ENCODE measurements at regions not wholly inside any gene's neighbourhood (a gene's known extent, or its start where the extent isn't known, plus 50 kb on each side); places are given as distances from the start of the nearest gene placed in this dataset.

DNA sequence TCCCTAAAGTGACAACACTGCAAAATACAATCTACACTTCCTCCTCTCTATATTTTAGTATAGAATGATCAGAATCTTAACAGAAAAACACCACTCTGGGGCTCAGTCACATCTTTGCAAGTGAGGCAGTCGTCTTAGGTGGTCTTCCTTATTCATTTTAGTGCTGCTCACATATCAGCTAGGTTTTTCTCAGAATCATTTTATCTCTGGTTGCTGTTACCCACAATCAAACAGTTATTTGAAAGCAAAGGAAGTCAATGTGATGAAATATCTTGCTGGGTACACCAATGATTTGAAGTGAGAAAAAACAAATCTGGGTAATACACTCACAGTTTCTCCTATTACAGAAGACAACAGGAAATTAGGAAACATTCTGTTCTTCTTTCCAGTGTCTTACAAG lies 275.2 kb downstream of the DSEL start:
- DNase-seq (ENCODE audit: low read depth in 2 of 2, low spot score in 1 of 2), result no peak

DNA sequence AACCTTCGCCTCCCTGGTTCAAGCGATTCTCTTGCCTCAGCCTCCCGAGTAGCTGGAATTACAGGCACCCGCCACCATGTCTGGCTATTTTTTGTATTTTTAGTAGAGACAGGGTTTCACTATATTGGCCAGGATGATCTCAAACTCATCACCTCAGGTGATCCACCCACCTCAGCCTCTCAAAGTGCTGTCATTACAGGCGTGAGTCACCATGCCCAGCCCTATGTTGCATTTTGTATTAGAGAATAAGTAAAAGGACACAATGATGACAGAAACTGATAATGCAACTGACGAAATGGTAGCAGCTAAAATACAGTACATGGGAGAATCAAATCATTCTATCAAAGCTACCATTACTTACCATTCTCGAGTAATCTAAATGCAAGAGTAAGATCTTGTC lies 276.7 kb downstream of the DSEL start:
- no peak for DNase-seq (ENCODE audit: low read depth in 2 of 2, low spot score in 1 of 2)

DNA sequence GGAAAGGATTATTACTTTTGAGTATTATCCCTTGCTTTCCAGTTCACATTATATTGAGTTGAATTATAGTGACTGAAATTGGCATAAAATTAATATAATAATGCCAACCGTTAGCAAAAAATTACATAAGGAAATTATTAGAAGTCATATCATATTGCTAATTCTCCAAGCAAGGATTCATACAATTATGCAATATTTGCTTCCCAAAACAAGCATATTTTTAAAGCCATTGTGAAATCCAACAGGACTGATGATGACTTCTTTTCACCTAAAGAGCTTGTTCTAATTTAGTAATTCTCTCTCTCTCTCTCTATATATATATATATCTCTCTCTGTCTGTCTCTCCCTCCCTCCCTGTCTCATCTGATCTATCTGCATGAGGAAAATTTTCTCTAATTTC lies 283.5 kb downstream of the DSEL start:
- DNase-seq (ENCODE audit: low read depth in 2 of 2, low spot score in 1 of 2), result no peak

DNA sequence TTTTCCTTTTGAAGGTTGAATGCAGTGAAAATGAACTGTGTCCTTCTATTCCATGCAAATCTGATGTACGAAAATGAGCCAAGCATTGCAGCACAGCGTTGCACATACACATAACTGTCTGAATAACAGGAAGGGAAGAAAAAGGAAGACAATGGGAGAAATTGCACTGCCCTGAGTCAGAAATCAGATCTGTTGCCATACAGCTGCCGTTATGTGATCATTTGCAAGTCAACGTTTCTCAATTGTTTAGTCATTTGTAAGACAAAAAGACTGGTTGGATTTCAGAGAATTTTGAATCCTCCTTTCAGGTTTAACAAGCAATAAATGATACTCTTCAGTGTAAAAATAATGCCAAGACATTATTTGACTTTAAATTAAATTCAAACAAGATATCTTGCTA lies 284.1 kb downstream of the DSEL start:
- DNase-seq (ENCODE audit: low read depth in 2 of 2, low spot score in 1 of 2), result no peak

DNA sequence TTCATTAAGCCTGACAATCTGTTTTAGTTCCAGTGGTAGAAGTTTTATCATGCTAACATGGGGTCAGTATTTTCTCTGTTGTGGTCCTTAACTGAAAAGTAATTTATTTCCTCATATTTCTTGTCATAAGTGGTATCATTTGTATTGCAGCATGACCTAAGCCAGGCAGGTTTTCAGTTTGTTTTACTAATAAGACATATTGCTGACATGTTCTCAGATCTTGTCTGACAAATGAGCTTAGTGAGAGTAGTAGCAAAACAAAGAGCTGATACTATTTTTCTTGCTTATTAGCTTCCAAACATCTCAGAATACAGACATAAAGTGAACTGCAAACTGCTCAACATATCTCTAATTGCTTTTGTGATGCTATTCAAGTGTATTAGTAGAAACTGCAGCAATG lies 293.6 kb downstream of the DSEL start:
- DNase-seq (ENCODE audit: low read depth in 2 of 2, low spot score in 1 of 2), result no peak

DNA sequence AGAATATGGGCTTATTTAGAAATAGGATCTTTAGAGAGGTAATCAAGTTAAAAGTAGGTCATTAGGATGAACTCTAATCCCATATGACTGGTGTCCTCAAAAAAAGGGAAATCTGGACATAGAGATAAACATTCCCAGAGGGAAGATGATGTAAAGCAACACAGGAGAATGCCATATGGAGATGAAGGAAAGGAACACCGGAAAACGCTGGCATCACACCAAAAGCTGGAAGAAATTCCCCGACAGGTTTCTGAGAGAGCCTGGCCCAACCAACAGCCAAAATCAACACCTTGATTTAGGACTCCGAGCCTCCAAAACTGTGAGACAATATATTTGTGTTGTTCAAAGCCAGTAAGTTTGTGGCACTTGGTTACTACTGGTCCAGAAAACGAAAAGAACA lies 296.7 kb downstream of the DSEL start:
- DNase-seq (ENCODE audit: low read depth in 2 of 2, low spot score in 1 of 2), result no peak

DNA sequence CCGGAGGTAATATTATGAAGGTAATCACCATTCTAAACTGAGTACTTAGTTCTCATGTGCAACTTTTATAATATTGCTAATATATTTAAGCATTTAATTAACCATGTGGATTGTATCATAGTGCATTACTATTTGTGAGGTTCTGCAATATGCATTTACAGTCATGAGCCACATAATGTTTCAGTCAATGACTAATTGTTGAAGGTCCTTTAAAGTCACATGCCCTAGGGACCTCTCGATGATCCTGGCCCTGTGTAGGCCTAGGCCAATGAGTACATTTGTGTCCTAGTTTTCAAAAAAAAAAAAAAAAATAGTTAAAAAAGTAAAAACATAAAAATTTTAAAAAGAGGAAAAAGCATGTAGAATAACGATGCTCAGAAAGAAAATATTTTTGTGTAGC lies 298.0 kb downstream of the DSEL start:
- DNase-seq (ENCODE audit: low read depth in 2 of 2, low spot score in 1 of 2), result no peak

DNA sequence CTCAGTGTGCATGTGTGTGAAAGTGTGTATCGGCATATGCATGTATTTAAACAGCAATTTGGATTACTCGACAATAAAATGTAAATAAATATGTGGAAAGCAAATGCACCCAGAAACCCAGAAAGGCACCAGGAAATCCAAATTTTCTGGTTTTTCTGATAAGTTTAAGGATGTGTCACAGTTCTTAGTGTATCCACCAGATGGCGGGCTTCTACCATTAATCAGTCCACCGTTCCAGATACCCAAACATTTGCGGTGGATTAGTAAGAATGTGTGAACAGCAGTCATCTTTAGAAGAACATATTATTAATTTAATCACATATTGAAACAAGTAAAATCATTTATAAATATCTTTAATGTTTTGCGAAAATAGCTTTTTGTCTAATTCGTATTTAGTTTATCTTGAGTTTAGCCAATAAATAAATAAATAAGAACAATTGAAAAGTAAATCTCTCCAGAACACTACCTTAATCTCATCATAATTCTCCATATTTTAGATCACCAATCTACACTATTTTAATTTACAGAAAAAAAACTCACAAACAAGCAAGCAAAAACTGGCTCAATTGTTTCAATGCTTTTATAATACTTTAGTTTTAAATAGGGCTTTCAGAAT lies 298.9 kb downstream of the DSEL start:
- peak; percentile 1 to 28 for DNase-seq (ENCODE audit: low read depth in 2 of 2, low spot score in 1 of 2)

DNA sequence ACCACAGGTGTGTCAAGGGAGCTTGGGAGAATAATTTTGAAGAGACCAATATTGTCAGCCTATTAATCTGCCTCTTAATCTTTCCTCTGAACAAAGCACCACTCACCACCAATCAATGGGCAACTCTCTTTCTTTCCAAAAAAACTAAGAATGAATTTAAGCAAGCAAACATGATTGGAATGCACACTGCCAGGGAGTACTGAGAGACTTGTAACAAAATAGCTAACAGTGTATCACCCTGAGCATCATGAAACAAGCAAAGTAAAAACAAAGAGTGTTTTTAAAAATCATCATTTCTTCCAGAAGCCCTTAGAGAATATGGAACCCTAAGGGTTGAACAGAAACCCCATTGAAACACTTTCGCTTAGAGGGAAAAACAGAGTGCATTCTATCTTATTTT lies 299.7 kb downstream of the DSEL start:
- no peak for DNase-seq (ENCODE audit: low read depth in 2 of 2, low spot score in 1 of 2)

DNA sequence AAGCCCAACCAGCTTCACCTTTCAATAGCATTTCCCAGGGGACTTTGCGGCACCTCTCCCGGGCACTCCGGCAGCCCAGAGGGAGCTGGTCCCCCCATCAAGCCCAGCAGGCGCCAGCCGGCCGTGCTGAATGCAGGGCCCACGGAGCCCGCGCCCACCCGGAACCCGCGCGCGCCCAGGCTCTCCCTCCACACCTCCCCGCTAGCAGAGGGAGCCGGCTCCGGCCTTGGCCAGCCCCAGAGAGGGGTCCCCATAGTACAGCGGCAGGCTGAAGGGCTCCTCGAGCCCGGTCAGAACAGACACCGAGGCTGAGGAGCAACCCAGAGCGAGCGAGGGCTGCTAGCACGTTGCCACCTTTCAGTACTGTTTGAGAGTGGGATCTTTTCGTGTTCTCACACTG lies 300.8 kb downstream of the DSEL start:
- DNase-seq (ENCODE audit: low read depth in 2 of 2, low spot score in 1 of 2), result no peak

DNA sequence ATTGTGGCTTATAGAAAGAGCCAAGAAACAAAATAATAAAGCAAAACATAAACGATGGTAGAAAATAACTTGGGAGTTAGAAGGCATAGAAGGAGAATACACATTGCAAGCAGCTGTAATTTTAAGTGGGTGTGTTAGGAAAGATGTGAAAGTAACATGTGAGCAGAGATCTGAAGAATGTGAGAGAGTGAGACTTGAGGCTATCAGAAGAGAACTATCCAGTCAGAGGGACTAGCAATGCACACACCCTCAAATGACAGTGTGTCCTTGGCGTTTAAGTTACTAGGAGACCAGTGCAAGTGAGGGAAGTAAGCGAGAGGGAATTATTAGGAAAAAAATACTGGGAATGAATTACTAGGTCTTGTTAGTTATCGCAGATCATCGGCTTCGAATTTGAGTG lies 304.9 kb downstream of the DSEL start:
- DNase-seq (ENCODE audit: low read depth in 2 of 2, low spot score in 1 of 2), result no peak

DNA sequence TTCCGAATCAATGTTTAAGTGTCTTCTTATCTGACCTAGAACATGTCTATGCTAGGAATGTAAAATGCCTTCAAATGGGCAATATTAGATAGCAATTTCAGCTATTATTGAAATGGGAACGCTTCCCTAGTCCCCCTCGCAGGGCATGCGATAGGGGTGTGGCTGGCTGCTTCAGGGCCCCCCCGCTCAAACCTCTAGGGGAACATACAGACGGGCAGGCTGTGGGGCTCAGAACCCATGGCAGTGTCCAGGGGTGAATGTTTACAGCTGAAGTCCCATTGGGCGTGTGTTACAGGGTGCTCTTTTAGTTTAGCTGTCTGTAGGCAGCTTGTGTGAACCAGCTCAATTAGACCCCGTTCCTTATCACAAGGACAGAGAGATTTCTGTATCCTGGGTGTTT lies 315.9 kb downstream of the DSEL start:
- DNase-seq (ENCODE audit: low read depth in 2 of 2, low spot score in 1 of 2), result no peak

DNA sequence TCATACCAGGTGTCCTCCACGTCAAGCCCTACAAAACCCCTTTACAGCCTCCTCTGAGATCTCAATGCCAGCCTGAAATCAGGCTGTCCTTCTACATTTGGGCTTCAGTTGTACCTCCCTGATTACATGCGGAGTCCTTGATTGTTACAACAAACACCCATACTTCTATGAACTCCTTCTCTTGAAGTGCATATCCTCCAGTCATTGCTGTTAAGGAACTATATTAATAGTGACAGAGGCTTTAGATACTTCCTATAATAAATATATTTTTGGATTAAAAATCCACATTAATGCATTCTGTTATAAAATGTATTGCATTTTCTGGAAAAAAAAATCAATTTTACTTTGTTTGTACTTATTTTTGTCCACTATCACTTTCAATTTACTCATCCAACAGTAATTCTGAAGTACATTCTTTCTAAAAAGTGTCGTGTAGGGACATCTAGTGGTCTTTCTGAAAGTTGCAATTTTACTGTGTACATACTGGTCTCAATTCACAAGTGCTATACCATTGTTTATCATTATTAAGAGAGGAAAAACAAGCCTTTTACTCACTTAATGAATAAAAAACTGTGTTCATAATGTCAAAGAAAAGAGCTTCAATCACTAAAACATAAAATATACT lies 316.4 kb downstream of the DSEL start:
- no peak for DNase-seq (ENCODE audit: low read depth in 2 of 2, low spot score in 1 of 2)

DNA sequence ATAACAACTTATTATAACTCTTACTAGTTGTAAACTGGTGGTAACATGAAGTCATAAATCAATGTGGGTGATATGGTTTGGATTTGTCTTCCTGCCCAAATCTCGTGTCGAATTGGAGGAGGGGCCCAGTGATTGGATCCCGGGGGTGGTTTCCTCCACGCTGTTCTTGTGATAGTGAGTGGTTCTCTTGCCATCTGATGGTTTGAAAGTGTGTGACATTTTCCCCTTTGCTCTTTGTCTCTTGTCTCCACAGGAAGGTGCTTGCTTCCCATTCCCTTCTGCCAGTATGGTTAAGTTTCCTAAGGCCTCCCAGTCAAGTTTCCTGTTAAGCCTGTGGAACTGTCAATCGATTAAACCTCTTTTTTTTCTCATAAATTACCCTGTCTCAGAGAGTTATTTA lies 321.6 kb downstream of the DSEL start:
- DNase-seq (ENCODE audit: low read depth in 2 of 2, low spot score in 1 of 2), result no peak

DNA sequence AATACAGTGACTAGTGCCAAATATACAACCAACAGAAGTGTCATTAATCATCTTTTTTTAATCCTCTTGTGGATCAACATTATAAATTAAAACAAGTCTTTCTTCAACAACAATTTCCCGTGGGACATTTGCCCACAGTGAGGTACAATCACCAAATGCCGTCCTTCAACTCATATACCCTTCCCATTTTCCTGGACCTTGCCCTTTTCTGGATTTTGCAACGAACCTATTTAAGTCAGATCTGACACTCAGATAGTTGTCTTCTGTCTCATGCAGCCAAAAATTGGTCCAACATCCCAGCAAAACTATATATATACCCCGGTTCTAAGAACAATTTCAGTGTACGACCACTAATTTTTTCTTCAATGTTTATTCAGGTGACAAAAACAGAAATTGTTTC lies 324.0 kb downstream of the DSEL start:
- DNase-seq (ENCODE audit: low read depth in 2 of 2, low spot score in 1 of 2), result no peak

DNA sequence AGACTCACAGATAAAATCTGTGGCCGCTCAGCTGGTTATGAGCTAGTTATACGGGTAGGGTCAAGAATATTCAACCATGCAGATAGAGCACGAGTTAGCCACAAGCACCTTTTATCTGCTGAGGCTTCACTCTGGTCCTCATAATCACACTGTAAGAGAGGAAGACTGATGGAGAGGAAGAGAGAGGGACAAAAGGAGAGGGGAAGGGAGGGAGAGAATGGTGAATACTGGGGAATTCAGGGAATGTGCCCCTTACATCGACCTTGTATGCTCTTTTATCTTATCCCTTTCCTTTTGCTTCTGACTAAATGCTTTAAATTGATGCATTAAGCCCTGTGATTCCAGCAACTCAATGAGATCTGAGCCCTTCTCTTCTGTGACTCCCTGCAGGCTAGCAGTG lies 333.1 kb downstream of the DSEL start:
- no peak for DNase-seq (ENCODE audit: low read depth in 2 of 2, low spot score in 1 of 2)

DNA sequence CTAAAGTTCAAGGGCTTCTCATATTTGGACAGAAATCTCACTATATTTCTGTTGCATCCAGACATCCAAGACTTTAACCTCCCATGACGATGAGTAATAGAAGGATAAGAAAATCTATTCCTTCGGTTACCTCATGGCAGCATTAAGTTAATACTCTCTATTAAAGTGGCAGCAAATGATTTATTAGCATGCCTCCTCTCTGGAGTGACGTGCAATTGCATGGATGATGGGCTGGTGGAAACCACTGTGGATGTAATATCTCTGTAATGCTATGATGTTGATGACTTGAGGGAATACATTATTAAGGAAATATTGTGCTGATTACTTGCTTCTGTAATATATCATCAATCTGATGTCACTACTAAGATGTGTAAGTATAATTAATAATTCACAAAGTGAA lies 336.8 kb downstream of the DSEL start:
- no peak for DNase-seq (ENCODE audit: low read depth in 2 of 2, low spot score in 1 of 2)

DNA sequence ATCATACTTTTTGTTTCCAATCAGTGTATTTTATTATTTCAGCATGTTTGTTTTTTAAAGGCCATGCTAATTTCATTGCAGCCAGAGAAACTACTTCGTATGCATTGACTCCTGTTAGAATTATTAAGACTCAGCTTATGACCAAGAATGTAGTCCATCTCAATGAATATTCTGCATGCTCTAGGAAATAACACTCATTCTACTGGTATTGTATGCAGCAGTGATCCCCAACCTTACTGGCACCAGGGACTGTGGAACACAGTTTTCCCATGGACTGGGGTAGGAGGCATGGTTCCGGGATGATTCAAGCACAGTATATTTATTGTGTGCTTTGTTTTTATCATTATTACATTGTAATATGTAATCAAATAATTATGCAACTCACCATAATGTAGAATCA lies 356.9 kb downstream of the DSEL start:
- no peak for DNase-seq (ENCODE audit: low read depth in 2 of 2, low spot score in 1 of 2)

DNA sequence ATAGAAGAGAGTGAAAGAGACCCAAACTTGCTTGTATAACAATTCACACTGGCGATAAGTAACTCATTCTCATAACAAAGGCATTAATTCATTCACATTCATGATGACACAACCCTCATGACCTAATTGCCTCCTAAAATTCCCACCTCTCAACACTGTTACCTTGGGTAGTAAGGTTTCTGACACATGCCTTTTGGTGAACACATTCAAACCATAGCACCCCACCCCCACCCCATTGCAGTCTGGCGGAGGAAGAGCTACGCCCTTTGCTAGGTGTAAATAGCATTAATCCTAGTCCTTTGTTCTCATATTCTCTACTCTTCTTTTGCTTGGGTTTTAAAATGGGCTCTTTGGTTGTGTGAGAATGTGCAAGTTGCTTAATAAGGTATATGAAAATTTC lies 361.5 kb downstream of the DSEL start:
- DNase-seq (ENCODE audit: low read depth in 2 of 2, low spot score in 1 of 2), result no peak

DNA sequence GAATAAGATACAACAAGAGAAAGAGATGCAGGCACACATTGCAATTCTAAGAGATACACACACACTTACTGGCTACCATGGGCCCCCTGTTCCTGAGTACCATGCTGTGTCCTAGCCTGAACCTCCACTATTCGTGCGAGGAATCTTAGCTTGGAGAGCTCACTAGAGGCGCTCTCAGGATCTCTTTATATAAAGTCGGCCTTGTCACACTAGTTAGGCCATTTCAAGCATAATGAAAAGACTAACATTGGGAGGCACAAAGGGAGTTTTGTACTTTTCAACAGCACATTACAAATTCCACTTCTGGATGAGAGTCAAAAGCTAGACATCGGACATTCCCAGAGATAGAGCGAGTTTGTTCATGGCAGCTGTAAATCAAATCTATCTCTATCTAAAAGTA lies 365.2 kb downstream of the DSEL start:
- DNase-seq (ENCODE audit: low read depth in 2 of 2, low spot score in 1 of 2), result no peak

DNA sequence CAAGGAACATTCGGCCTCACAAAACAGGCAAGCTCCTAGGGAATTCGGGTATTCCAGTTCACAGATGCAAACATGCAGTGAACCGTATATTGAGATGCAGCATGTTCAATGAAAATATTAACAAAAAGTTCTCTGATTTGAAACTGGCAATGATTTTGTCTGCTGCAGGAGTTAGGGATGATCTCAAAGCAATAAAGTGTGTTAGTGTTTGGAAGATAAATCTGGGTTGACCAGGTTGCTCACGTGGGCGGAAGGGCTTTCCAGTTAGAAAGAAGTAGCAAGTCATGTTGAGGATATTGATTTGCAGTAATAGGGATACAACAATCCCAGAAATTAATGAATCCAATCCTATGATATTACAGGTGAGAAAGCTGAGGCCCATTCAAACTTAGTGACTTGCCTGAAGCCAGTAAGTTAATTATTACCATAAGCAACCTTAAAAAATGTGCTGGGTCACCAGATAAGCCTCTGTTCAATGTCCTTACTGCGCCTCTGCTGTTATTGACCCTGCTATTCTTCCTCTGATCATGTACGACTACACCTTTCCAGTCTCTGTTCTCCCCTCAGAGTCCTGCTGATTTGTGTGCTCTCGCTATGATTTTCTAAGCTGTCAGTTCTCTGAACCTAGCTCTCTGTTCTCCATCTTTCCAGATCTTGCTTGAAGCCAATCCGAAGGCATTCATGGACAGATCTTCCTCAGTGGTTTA lies 370.8 kb downstream of the DSEL start:
- no peak for DNase-seq (ENCODE audit: low read depth in 2 of 2, low spot score in 1 of 2)

DNA sequence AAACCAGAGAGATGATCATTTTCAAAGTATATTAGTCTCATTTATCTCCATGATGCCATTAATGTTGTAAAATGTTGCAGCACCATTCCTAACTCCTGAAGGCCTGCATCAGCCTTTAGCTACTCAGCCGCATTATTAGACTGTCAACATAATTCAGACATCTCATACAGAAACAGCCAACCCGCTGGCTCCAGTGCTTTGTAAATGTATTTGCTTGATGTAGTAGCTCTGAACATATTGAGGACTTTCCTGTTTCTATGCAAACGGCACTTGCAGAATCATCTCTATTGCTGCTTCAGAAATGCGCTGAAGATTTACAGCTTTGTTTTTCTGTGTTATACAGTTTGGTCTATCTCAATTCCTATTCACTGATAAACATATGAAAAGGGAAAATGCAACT lies 372.2 kb downstream of the DSEL start:
- no peak for DNase-seq (ENCODE audit: low read depth in 2 of 2, low spot score in 1 of 2)

DNA sequence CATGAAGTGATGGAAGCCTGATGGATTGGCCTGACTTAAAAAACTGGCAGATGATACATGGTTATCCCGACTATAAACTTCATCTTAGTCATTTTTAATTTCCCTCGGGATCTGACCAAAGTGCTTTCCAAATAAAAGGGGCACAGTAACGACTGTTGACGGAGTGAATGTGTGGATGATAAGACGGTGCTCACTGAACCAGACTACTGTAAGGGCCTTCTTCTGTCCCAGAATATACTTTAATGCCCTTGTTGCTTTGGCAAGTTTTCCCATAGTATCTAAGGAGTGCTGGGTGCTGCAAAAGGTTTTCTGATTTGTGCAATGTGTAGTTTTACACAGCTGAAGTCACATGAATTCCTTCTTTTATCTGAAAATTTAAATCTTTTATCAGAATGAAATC lies 373.5 kb downstream of the DSEL start:
- DNase-seq (ENCODE audit: low read depth in 2 of 2, low spot score in 1 of 2), result no peak
